ENCODE measurements at regions not wholly inside any gene's neighbourhood (a gene's known extent, or its start where the extent isn't known, plus 50 kb on each side); places are given as distances from the start of the nearest gene placed in this dataset.

GRCh38 chr3:157605356-157605755 lies 102.1 kb upstream of the VEPH1 start:
- peaks cover 4% of the 10 kb centered on the region for H3K27me3 Mint-ChIP-seq
- DNase-seq (no peak), ATAC-seq (ENCODE audit: low read depth in 2 of 2) (no peak)
- no peak overlapping the region for H3K27ac Mint-ChIP-seq
- no peaks in the 10 kb centered on the region for H3K36me3 Mint-ChIP-seq
- Histone ChIP-seq H3K9me3 (ENCODE audit: control insufficient read depth in 2 of 2, low read length in 2 of 2) (no peaks in the 10 kb centered on the region), H3K27ac (ENCODE audit: insufficient read depth, low read length, poor library complexity, severe bottlenecking) (no peak overlapping the region), H3K4me1 (ENCODE audit: control insufficient read depth, insufficient read depth, low read length, poor library complexity, severe bottlenecking) (no peaks in the 10 kb centered on the region), H3K36me3 (ENCODE audit: control insufficient read depth, insufficient read depth, low read length) (no peaks in the 10 kb centered on the region), H3K27me3 (ENCODE audit: control insufficient read depth, insufficient read depth, low read length) (peaks cover 2% of the 10 kb centered on the region), H3K4me3 (ENCODE audit: low read depth, low read length) (no peak overlapping the region)
- H3K4me3 Mint-ChIP-seq = no peak overlapping the region
- H3K9me3 Mint-ChIP-seq = peaks cover 0 to 2% (median 0%) of the 10 kb centered on the region in 7 donors
- peaks cover 0 to 4% (median 1%) of the 10 kb centered on the region in 4 donors for H3K4me1 Mint-ChIP-seq

GRCh38 chr3:157602424-157602823 lies 99.2 kb upstream of the VEPH1 start:
- Mint-ChIP-seq H3K27ac (no peak overlapping the region), H3K4me1 (peaks cover 0 to 4% (median 1%) of the 10 kb centered on the region in 4 donors), H3K4me3 (no peak overlapping the region), H3K9me3 (no peaks in the 10 kb centered on the region), H3K36me3 (no peaks in the 10 kb centered on the region), H3K27me3 (peaks cover 14% of the 10 kb centered on the region)
- no peak for DNase-seq
- no peak for ATAC-seq (ENCODE audit: low read depth in 2 of 2)
- Histone ChIP-seq H3K27ac (ENCODE audit: insufficient read depth, low read length, poor library complexity, severe bottlenecking) (no peak overlapping the region), H3K4me1 (ENCODE audit: control insufficient read depth, insufficient read depth, low read length, poor library complexity, severe bottlenecking) (no peaks in the 10 kb centered on the region), H3K27me3 (ENCODE audit: control insufficient read depth, insufficient read depth, low read length) (peaks cover 2% of the 10 kb centered on the region), H3K4me3 (ENCODE audit: low read depth, low read length) (no peak overlapping the region), H3K9me3 (ENCODE audit: control insufficient read depth in 2 of 2, low read length in 2 of 2) (no peaks in the 10 kb centered on the region), H3K36me3 (ENCODE audit: control insufficient read depth, insufficient read depth, low read length) (no peaks in the 10 kb centered on the region)

GRCh38 chr3:157595259-157595658 lies 92.0 kb upstream of the VEPH1 start:
- ATAC-seq (ENCODE audit: low read depth in 2 of 2) (no peak), DNase-seq (no peak)
- peaks cover 6% of the 10 kb centered on the region for H3K27me3 ChIP-seq (ENCODE audit: control insufficient read depth, insufficient read depth, low read length)
- no peaks in the 10 kb centered on the region for H3K9me3 Mint-ChIP-seq
- H3K4me3 ChIP-seq (ENCODE audit: low read depth, low read length) = no peak overlapping the region
- H3K27me3 Mint-ChIP-seq = peaks cover 9% of the 10 kb centered on the region
- H3K4me3 Mint-ChIP-seq = no peak overlapping the region
- no peaks in the 10 kb centered on the region for H3K4me1 Mint-ChIP-seq
- H3K4me1 ChIP-seq (ENCODE audit: control insufficient read depth, insufficient read depth, low read length, poor library complexity, severe bottlenecking) = no peaks in the 10 kb centered on the region
- H3K36me3 Mint-ChIP-seq = no peaks in the 10 kb centered on the region
- H3K27ac ChIP-seq (ENCODE audit: insufficient read depth, low read length, poor library complexity, severe bottlenecking) = no peak overlapping the region
- no peak overlapping the region for H3K27ac Mint-ChIP-seq
- no peaks in the 10 kb centered on the region for H3K36me3 ChIP-seq (ENCODE audit: control insufficient read depth, insufficient read depth, low read length)
- H3K9me3 ChIP-seq (ENCODE audit: control insufficient read depth in 2 of 2, low read length in 2 of 2) = no peaks in the 10 kb centered on the region

- Histone ChIP-seq H3K4me1 (ENCODE audit: control insufficient read depth, insufficient read depth, low read length, poor library complexity, severe bottlenecking) (no peaks in the 10 kb centered on the region), H3K9me3 (ENCODE audit: control insufficient read depth in 2 of 2, low read length in 2 of 2) (no peaks in the 10 kb centered on the region), H3K27me3 (ENCODE audit: control insufficient read depth, insufficient read depth, low read length) (peaks cover 6% of the 10 kb centered on the region), H3K4me3 (ENCODE audit: low read depth, low read length) (no peak overlapping the region), H3K27ac (ENCODE audit: insufficient read depth, low read length, poor library complexity, severe bottlenecking) (no peak overlapping the region), H3K36me3 (ENCODE audit: control insufficient read depth, insufficient read depth, low read length) (no peaks in the 10 kb centered on the region)
- no peak overlapping the region for H3K27ac Mint-ChIP-seq
- no peak overlapping the region for H3K4me3 Mint-ChIP-seq
- DNase-seq (no peak), ATAC-seq (ENCODE audit: low read depth in 2 of 2) (no peak)
- H3K9me3 Mint-ChIP-seq = no peaks in the 10 kb centered on the region
- H3K36me3 Mint-ChIP-seq = no peaks in the 10 kb centered on the region
- H3K4me1 Mint-ChIP-seq = no peaks in the 10 kb centered on the region
- H3K27me3 Mint-ChIP-seq = peaks cover 9% of the 10 kb centered on the region
These were observed 91.2 kb upstream of the VEPH1 start for GRCh38 chr3:157594413-157594812.

GRCh38 chr3:157592769-157593168 lies 89.6 kb upstream of the VEPH1 start:
- Mint-ChIP-seq H3K27me3 (peaks cover 8% of the 10 kb centered on the region), H3K4me1 (no peaks in the 10 kb centered on the region), H3K36me3 (no peaks in the 10 kb centered on the region), H3K9me3 (no peaks in the 10 kb centered on the region), H3K4me3 (no peak overlapping the region), H3K27ac (no peak overlapping the region)
- H3K4me3 ChIP-seq (ENCODE audit: low read depth, low read length) = no peak overlapping the region
- no peaks in the 10 kb centered on the region for H3K9me3 ChIP-seq (ENCODE audit: control insufficient read depth in 2 of 2, low read length in 2 of 2)
- DNase-seq = no peak
- H3K27ac ChIP-seq (ENCODE audit: insufficient read depth, low read length, poor library complexity, severe bottlenecking) = no peak overlapping the region
- no peaks in the 10 kb centered on the region for H3K4me1 ChIP-seq (ENCODE audit: control insufficient read depth, insufficient read depth, low read length, poor library complexity, severe bottlenecking)
- peaks cover 6% of the 10 kb centered on the region for H3K27me3 ChIP-seq (ENCODE audit: control insufficient read depth, insufficient read depth, low read length)
- ATAC-seq (ENCODE audit: low read depth in 2 of 2) = no peak
- no peaks in the 10 kb centered on the region for H3K36me3 ChIP-seq (ENCODE audit: control insufficient read depth, insufficient read depth, low read length)

GRCh38 chr3:157590273-157590672 lies 87.1 kb upstream of the VEPH1 start:
- Histone ChIP-seq H3K27me3 (ENCODE audit: control insufficient read depth, insufficient read depth, low read length) (peaks cover 2% of the 10 kb centered on the region), H3K27ac (ENCODE audit: insufficient read depth, low read length, poor library complexity, severe bottlenecking) (no peak overlapping the region), H3K4me1 (ENCODE audit: control insufficient read depth, insufficient read depth, low read length, poor library complexity, severe bottlenecking) (no peaks in the 10 kb centered on the region), H3K9me3 (ENCODE audit: control insufficient read depth in 2 of 2, low read length in 2 of 2) (no peaks in the 10 kb centered on the region), H3K36me3 (ENCODE audit: control insufficient read depth, insufficient read depth, low read length) (no peaks in the 10 kb centered on the region), H3K4me3 (ENCODE audit: low read depth, low read length) (no peak overlapping the region)
- H3K9me3 Mint-ChIP-seq = peaks cover 0 to 6% (median 0%) of the 10 kb centered on the region in 7 donors
- H3K36me3 Mint-ChIP-seq = no peaks in the 10 kb centered on the region
- no peaks in the 10 kb centered on the region for H3K4me1 Mint-ChIP-seq
- no peak for DNase-seq
- no peak overlapping the region for H3K27ac Mint-ChIP-seq
- no peak overlapping the region for H3K4me3 Mint-ChIP-seq
- H3K27me3 Mint-ChIP-seq = peaks cover 8% of the 10 kb centered on the region
- ATAC-seq (ENCODE audit: low read depth in 2 of 2) = no peak

GRCh38 chr3:157589211-157589610 lies 86.0 kb upstream of the VEPH1 start:
- no peaks in the 10 kb centered on the region for H3K36me3 Mint-ChIP-seq

GRCh38 chr3:157588386-157589060 lies 85.3 kb upstream of the VEPH1 start:
- H3K27me3 Mint-ChIP-seq = peaks cover 8% of the 10 kb centered on the region
- peaks cover 0 to 7% (median 0%) of the 10 kb centered on the region in 7 donors for H3K9me3 Mint-ChIP-seq
- ATAC-seq (ENCODE audit: low read depth in 2 of 2) = no peak
- Histone ChIP-seq H3K36me3 (ENCODE audit: control insufficient read depth, insufficient read depth, low read length) (no peaks in the 10 kb centered on the region), H3K4me1 (ENCODE audit: control insufficient read depth, insufficient read depth, low read length, poor library complexity, severe bottlenecking) (no peaks in the 10 kb centered on the region), H3K9me3 (ENCODE audit: control insufficient read depth in 2 of 2, low read length in 2 of 2) (no peaks in the 10 kb centered on the region), H3K27ac (ENCODE audit: insufficient read depth, low read length, poor library complexity, severe bottlenecking) (no peak overlapping the region), H3K27me3 (ENCODE audit: control insufficient read depth, insufficient read depth, low read length) (peaks cover 2% of the 10 kb centered on the region), H3K4me3 (ENCODE audit: low read depth, low read length) (no peak overlapping the region)
- no peaks in the 10 kb centered on the region for H3K4me1 Mint-ChIP-seq
- no peaks in the 10 kb centered on the region for H3K36me3 Mint-ChIP-seq
- H3K4me3 Mint-ChIP-seq = no peak overlapping the region
- no peak for DNase-seq
- no peak overlapping the region for H3K27ac Mint-ChIP-seq

More at GRCh38 chr3:157589211-157589610, 86.0 kb upstream of the VEPH1 start:
- H3K4me1 ChIP-seq (ENCODE audit: control insufficient read depth, insufficient read depth, low read length, poor library complexity, severe bottlenecking) = no peaks in the 10 kb centered on the region
- Mint-ChIP-seq H3K4me1 (no peaks in the 10 kb centered on the region), H3K4me3 (no peak overlapping the region), H3K27me3 (peaks cover 8% of the 10 kb centered on the region), H3K9me3 (peaks cover 0 to 7% (median 0%) of the 10 kb centered on the region in 7 donors), H3K27ac (no peak overlapping the region)
- H3K36me3 ChIP-seq (ENCODE audit: control insufficient read depth, insufficient read depth, low read length) = no peaks in the 10 kb centered on the region
- DNase-seq (no peak), ATAC-seq (ENCODE audit: low read depth in 2 of 2) (no peak)
- no peaks in the 10 kb centered on the region for H3K9me3 ChIP-seq (ENCODE audit: control insufficient read depth in 2 of 2, low read length in 2 of 2)
- H3K27me3 ChIP-seq (ENCODE audit: control insufficient read depth, insufficient read depth, low read length) = peaks cover 2% of the 10 kb centered on the region
- H3K27ac ChIP-seq (ENCODE audit: insufficient read depth, low read length, poor library complexity, severe bottlenecking) = no peak overlapping the region
- H3K4me3 ChIP-seq (ENCODE audit: low read depth, low read length) = no peak overlapping the region
